Right lobe of liver (tissue), 6 donors: ENCODE measurements at regions not wholly inside any gene's neighbourhood (a gene's known extent, or its start where the extent isn't known, plus 50 kb on each side); places are given as distances from the start of the nearest gene placed in this dataset.
A peak's percentile ranks its signal among the peaks of the same experiment; 100 is the strongest.

Source experiments
- ATAC-seq, 4 donors: fragments of 200-7000 bp; cut with Tn5 transposase; one replicate each; pipeline ENCODE4 v1.9.1; 2020; ENCODE audit warnings: mild to moderate bottlenecking in 4 of 4, moderate library complexity in 4 of 4
- DNase-seq, 3 donors: peaks; one replicate each; pipeline ENCODE4 v3.0.0-alpha.2; 2020
- H3K27ac ChIP-seq, 3 donors: fragments of 200-600 bp; one replicate each; pipeline ENCODE4 v1.8.0; 2022
- H3K27me3 ChIP-seq, 2 donors: fragments of 200-600 bp; one replicate each; pipeline ENCODE4 v1.8.0; 2022
- H3K36me3 ChIP-seq, 4 donors: fragments of 200-600 bp; sonication (generic) in 1 of 4; one replicate each; pipeline versions ENCODE4 v1.5.1 to v1.8.0; 2017 to 2022; ENCODE audit warnings: control low read depth in 1 of 4
- H3K4me1 ChIP-seq, 4 donors: fragments of 200-600 bp; sonication (generic) in 1 of 4; one replicate each; pipeline versions ENCODE4 v1.5.1 to v1.8.0; 2017 to 2022; ENCODE audit warnings: control low read depth in 1 of 4
- H3K4me3 ChIP-seq, 3 donors: fragments of 200-600 bp; one replicate each; pipeline ENCODE4 v1.8.0; 2022
- H3K9me3 ChIP-seq, 4 donors: fragments of 200-600 bp; sonication (generic) in 1 of 4; one replicate each; pipeline versions ENCODE4 v1.5.1 to v1.8.0; 2017 to 2022; ENCODE audit warnings: control low read depth in 1 of 4
- CTCF ChIP-seq, 4 donors: fragments of 200-600 bp in 3 of 4; fragments of 450-650 bp in 1 of 4; IDR thresholded peaks; one replicate each; pipeline versions ENCODE4 v1.5.1 to v1.8.0; 2016 to 2022; ENCODE audit warnings: antibody characterized with exemption in 4 of 4, mild to moderate bottlenecking in 2 of 4
- POLR2A ChIP-seq: fragments of 450-650 bp; IDR thresholded peaks from one replicate; pipeline ENCODE4 v1.6.1; 2017; ENCODE audit warnings: antibody characterized with exemption, mild to moderate bottlenecking
- WGBS: methylation state at CpG from one replicate; pipeline ENCODE4 v1.1.6; 2018; ENCODE audit warnings: low coverage, low lambda C conversion rate; ENCODE audit not compliant: insufficient coverage; ENCODE audit errors: missing lambda C conversion rate; 5-methylcytosine and 5-hydroxymethylcytosine counted together
- intact Hi-C, 2 donors: fragments of 100-400 bp; cut with DNase I; formaldehyde crosslinking; loops; one replicate each; pipeline versions ENCODE4 v1.11.2 to v1.14.1; 2022
- donor health status: DM: no; HTN: yes; CAD: no.
- donor health status: DM: no; HTN: no; CAD: no.
- donor health status: DM: no; HTN: no; CAD: no.
- donor health status: DM: no; HTN: yes; CAD: no.
- donor health status: DM: no; HTN: yes; CAD: no.

DNA sequence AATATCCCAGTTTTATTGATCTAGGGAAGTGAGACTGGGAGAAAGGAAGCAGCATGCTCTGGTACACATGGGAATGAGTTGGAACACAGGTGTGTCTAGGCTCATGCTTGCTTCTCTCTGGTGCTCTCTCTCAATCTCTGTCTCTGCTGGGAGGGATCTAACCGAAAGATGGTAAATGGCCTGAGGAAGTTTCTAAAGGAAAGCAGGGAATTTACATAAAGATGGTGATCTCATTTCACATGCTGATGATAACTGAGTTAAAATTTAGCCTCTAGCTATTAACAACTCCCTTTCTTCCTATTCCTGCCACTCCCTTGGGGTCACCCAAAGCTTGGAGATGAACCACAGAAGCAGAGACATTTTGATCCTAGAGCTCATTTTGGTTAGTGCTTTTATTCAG lies 436.2 kb downstream of the SH3GL2 start:
- intact Hi-C loops: no loop called here

GRCh38 chr9:18017136-18017535 lies 438.3 kb downstream of the SH3GL2 start:
- ATAC-seq: no peak
- intact Hi-C loops: no loop called here
- Histone ChIP-seq H3K27me3 (no peaks in the 10 kb centered on the region), H3K36me3 (no peaks in the 10 kb centered on the region), H3K4me3 (no peak overlapping the region), H3K4me1 (peaks cover 0 to 6% (median 0%) of the 10 kb centered on the region in 4 donors), H3K9me3 (no peaks in the 10 kb centered on the region), H3K27ac (no peak overlapping the region)
- no peak for DNase-seq
- TF ChIP-seq POLR2A: no peak
- TF ChIP-seq CTCF (IDR thresholded peaks at IDR 0.05): no peak
- 45% methylated on average over 1 of the region's 1 CpG for WGBS

More for the DNA sequence above, 436.2 kb downstream of the SH3GL2 start:
- Histone ChIP-seq H3K27ac (no peak overlapping the region), H3K4me1 (peaks cover 0 to 6% (median 0%) of the 10 kb centered on the region in 4 donors), H3K9me3 (no peaks in the 10 kb centered on the region), H3K4me3 (no peak overlapping the region), H3K36me3 (no peaks in the 10 kb centered on the region), H3K27me3 (no peaks in the 10 kb centered on the region)
- WGBS: 100% methylated on average over 1 of the region's 1 CpG
- DNase-seq (no peak), ATAC-seq (no peak)
- TF ChIP-seq POLR2A (no peak), CTCF (IDR thresholded peaks at IDR 0.05) (no peak)

DNA sequence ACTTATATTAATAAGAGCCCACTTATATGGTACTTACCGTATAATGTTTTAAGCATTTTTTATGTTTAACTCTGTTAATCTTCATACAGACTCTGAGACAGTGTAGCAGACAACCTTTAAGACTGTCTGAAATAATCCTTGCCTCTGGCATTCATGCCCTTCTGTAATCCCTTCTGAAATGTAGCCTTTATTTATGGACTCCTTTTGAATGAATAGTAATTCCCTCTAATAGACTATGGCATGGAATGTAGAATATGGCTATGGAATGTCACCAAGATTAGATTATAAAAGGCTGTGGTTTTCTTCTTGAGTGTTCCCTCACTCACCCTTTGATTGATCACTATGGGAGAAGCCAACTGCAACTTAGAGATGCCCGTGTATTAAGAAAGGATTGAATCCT lies 439.4 kb downstream of the SH3GL2 start:
- Histone ChIP-seq H3K27ac (no peak overlapping the region), H3K4me1 (peaks cover 0 to 6% (median 0%) of the 10 kb centered on the region in 4 donors), H3K36me3 (no peaks in the 10 kb centered on the region), H3K9me3 (no peaks in the 10 kb centered on the region), H3K4me3 (no peak overlapping the region), H3K27me3 (no peaks in the 10 kb centered on the region)
- TF ChIP-seq CTCF (IDR thresholded peaks at IDR 0.05) (no peak), POLR2A (no peak)
- 60% methylated on average over 2 of the region's 2 CpGs for WGBS
- DNase-seq (no peak), ATAC-seq (no peak)
- intact Hi-C loops: no loop called here

DNA sequence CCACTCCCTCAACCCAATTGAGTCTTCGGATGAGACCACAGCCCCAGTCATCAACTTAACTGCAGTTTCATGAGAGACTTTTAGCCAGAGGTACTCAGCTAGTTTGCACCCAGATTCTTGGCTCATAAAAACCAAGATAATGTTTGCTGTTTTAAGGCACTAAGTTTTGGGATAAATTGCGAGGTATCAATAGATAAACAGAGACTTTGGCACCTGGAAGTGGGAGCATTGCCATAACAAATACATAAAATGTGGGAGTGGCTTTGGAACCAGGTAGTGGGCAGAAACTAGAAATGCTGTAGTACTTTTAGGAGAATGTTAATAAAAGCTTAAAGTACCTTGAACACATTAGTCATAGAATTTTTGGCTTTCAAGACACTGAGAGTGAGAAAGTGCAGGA lies 439.8 kb downstream of the SH3GL2 start:
- DNase-seq (no peak), ATAC-seq (peak; percentile 70 to 89 (median 84))
- Histone ChIP-seq H3K4me3 (no peak overlapping the region), H3K9me3 (no peaks in the 10 kb centered on the region), H3K4me1 (peaks cover 0 to 6% (median 0%) of the 10 kb centered on the region in 4 donors), H3K36me3 (no peaks in the 10 kb centered on the region), H3K27ac (no peak overlapping the region), H3K27me3 (no peaks in the 10 kb centered on the region)
- TF ChIP-seq CTCF (IDR thresholded peaks at IDR 0.05): no peak
- 34% methylated on average over 2 of the region's 2 CpGs for whole genome bisulfite sequencing
- intact Hi-C loops: no loop called here
